NCI-H1930 (cell line): ENCODE measurements at regions not wholly inside any gene's neighbourhood (a gene's known extent, or its start where the extent isn't known, plus 50 kb on each side); places are given as distances from the start of the nearest gene placed in this dataset.

Experiments used
- DNase-seq, 2 experiments: peaks; one replicate each; lab custom pipeline; 2025; lab: John Stamatoyannopoulos, UW

DNA sequence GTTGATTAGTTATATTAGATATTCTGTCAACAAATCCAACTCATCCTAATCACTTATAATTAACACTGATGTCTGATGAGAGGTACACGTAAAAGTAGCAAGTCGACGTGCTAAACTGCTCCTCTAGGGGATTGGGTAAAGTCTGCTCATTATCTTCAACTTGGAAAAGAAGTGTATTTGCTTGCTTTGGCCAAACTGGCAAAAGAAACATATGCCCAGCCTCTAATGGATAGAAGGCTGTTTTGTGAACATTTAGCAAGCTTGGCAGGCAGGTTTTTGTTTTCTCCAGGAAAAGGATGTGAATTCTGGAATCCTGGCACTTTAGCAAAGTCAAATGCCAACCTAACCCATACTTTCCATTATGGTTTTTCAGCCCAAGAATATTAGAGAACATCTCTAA is 264.8 kb downstream of the TBL1XR1 start:
- no peak for DNase-seq

DNA sequence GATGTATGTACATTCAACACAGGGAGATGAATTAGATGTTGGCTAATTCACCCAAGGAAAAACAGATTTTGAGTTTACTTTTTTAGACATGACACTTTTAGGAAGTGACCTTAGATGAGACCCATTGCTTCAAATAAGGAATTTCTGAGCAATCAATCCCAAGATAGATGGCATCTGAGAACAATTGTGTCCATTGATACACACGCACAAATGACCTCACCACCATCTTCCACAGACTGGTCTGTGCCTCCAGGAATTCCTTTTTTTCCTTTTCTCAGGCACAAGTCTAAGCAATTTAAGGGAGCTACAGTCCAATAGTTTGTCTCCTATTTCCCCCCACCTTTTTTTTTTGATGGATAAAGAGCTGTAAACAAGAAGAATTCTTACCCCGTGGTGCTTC is 265.3 kb downstream of the TBL1XR1 start:
- DNase-seq: no peak

- no peak for DNase-seq
Measured at GRCh38 chr3:176930942-176931341, 266.3 kb downstream of the TBL1XR1 start.

GRCh38 chr3:176928582-176928931 is 268.7 kb downstream of the TBL1XR1 start:
- DNase-seq: no peak

GRCh38 chr3:176927706-176928581 is 269.3 kb downstream of the TBL1XR1 start:
- DNase-seq: no peak

DNA sequence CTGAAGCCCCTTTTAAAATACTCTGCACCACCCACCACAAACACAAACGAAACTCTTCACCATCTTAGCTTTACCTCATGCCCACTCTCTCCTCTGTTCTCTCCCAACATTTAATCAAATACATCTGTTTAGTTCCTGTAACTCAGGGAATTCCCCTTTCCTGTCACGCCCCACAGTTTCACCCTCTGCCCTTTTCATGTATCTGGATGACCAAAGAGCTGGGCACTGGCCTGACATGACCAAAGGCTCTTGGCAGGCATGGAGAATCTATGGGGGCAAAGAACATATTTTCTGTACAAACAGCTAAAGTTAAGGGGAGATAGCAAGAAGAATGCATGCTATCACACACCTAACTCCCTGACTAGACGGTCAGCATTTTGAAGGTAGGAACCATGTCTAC is 270.0 kb downstream of the TBL1XR1 start:
- DNase-seq: no peak

DNA sequence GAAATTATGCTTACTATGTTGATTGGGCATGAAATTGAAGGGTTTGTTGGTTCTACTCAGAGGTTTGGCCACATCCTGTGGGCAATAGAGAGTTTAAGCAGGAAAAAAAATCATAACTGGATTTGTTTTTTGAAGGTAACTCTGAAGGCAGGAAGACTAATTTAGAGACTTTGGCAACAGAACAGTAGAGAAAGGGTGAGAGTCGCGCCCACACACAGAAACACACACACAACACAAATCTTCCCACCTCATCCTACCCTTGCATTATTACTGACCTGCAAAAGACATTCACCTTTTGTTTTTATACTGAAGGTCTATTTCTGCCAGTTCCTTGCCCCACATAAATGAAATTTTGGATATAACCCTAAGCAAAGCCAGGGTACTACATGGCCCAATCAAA is 270.6 kb downstream of the TBL1XR1 start:
- DNase-seq: no peak

- DNase-seq: no peak
Measured at GRCh38 chr3:176926034-176926433, 271.2 kb downstream of the TBL1XR1 start.

DNA sequence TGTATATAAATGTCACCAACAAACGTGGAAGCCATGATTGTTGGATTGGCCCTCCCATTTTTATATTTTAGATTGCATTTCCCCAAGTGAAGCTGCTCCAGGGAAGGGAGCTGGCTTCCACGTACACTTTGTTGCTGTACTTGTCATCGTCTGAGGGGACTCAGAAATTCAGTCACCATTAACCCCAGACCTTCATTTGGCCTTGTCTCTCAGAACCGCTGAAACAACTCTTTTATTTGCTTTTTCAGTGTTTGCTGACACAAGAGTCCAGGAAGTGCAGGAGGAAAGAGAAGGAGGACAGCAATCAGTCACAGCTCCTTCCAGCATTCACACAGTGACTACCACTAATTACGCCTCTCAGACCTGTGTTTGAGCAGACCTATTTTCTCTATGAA is 276.5 kb downstream of the TBL1XR1 start:
- no peak for DNase-seq

DNA sequence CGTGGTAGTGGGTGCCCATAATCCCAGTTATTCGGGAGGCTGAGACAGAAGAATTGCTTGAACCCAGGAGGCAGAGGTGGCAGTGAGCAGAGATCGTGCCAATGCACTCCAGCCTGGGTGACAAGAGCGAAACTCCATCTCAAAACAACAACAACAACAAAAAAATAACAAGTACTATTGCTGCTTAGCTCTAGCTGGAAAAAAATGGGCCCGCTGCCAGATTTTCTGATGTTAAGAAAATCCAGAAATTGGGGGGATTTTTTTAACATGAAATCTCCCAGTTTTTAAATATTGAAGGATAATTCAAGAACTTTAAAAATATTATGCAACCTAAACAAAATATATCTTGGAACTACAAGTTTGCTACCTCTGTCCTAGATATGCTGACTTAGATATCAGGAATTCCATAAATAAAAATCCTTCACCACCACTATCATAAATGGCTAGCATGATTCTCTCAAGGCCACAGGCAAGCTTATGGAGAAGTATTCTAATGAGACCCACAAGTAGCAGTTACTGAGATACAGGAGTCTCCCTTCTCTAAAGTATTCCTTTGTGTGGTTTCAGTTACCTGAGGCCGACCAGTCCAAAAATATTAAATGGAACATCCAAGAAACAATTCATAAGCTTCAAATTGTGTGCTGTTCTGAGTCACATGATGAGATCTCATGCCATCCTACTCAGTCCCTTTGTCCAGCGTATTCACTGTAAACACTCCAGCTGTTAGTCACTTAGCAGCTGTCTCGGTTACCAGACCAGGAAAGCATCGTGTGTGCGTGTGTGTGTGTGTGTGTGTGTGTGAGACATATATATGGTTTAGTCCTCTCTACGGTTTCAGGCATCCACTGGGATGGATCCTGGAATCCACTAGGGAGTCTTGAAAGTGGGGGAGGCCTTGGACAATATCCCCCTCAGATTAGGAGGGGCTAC is 277.2 kb downstream of the TBL1XR1 start:
- no peak for DNase-seq

DNA sequence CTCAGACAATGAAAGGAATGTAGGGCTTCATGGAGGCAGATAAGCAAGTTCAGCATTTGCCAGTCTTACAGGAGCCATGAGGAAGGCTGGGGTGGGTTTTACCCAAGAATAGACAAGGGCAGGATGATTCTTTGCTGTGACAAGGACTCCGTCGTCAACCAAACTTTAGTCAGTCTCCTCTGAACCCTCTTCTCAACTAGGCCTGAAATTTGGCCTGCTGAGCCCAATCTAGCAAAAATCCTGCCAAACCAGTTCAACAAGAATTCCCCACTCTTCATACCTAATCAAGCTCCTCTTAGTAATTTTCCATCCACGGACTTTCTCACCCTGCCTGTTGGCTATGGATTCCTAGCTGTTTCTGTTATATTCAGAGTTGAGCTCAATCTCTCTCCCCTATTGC is 280.5 kb downstream of the TBL1XR1 start:
- no peak for DNase-seq

GRCh38 chr3:176914764-176915163 is 282.5 kb downstream of the TBL1XR1 start:
- no peak for DNase-seq

- DNase-seq: no peak
Measured at GRCh38 chr3:176911579-176911978, 285.7 kb downstream of the TBL1XR1 start.

- no peak for DNase-seq
Measured at GRCh38 chr3:176909044-176909443, 288.2 kb downstream of the TBL1XR1 start.

GRCh38 chr3:176906046-176906905 is 291.0 kb downstream of the TBL1XR1 start:
- DNase-seq: no peak

- DNase-seq: no peak
Measured at GRCh38 chr3:176905331-176905730, 292.0 kb downstream of the TBL1XR1 start.

DNA sequence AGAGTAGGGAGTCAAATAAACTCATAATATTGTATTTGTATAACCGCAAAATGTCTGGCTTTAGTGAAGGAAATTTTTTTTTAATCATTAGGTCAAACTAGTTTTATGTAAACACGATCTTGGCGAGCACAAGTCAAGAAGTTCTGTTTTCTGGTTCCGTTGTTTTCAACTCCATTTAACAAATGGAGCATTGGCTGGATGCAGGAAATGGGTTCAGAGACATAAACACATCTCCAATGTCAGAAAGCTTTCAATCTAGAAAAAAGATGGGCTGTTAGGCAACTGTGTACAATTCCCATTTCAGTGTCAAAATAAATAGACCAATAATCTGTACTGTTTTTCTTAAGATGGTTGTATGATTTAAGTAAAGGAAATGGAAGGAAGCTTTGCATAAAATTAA is 292.8 kb downstream of the TBL1XR1 start:
- DNase-seq: no peak

GRCh38 chr3:176896640-176897039 is 300.6 kb downstream of the TBL1XR1 start:
- no peak for DNase-seq

GRCh38 chr3:176896165-176896564 is 301.1 kb downstream of the TBL1XR1 start:
- DNase-seq: no peak

DNA sequence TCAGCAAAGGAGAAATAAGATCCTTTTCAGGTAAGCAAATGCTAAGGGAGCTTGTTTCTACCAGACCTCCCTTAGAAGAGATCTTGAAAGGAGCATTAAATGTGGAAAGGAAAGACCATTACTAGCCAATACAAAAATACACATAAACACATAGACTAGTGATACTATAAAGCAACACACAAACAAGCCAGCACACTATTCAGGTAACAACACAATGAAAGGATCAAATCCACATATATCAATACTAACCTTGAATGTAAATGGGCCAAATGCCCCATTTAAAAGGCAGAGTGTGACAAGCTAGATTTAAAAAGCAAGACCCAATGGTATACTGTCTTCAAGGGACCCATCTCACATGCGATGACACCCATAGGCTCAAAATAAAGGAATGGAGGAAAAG is 317.6 kb downstream of the TBL1XR1 start:
- DNase-seq: no peak

DNA sequence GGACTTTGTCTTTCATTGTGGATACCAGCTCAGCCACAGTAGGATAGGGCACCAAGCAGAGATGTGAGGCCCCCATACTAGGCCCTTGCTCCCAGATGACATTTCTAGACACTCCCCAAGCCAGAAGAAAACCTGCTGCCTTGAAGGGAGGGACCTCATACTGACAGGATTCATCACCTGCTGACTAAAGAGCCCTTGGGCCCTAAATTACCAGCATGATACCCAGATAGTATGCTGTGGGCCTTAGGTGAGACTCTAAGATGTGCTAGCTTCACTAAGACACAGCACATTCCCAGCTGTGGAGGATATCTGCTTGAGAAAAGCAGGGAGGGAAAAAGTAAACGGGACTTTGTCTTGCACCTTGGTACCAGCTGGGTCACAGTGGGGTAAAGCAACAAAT is 324.0 kb downstream of the TBL1XR1 start:
- DNase-seq: no peak

DNA sequence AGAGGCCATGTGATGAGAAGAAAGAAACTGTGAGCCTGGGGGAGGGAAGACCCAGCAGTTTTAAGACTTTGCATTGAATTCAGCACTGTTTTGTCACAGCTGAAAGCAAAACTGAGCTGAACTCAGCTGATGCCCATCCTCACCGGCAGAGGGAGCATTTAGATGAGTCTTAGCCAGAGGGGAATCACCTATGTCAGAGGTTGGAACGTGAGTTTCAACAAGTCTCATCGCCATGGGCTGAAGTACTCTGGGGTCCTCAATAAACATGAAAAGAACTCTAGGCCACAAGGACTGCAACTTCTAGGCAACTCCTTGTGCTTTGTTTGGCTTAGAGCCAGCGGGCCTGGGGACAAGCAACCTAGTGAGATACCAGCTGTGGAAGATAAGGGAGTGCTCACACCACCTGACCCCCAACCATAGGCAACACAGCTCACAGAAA is 324.5 kb downstream of the TBL1XR1 start:
- DNase-seq: no peak
